HepG2 (cell line): ENCODE measurements at regions not wholly inside any gene's neighbourhood (a gene's known extent, or its start where the extent isn't known, plus 50 kb on each side); places are given as distances from the start of the nearest gene placed in this dataset.
A peak's percentile ranks its signal among the peaks of the same experiment; 100 is the strongest.

ENCODE experiments used
- FOXP4 ChIP-seq: sonication (generic); formaldehyde crosslinking; IDR thresholded peaks from 2 replicates; pipeline ENCODE4 v1.4.0; 2020; ENCODE audit warnings: missing genetic modification reagents
- HDAC1 ChIP-seq: sonication (generic); formaldehyde crosslinking; IDR thresholded peaks from 2 replicates; pipeline ENCODE4 v1.5.1; 2020; ENCODE audit warnings: mild to moderate bottlenecking, missing genetic modification reagents
- JUND ChIP-seq: sonication (generic); formaldehyde crosslinking; IDR thresholded peaks from 2 replicates; pipeline ENCODE4 v1.8.0; 2022; ENCODE audit warnings: mild to moderate bottlenecking, missing genetic modification reagents
- KLF12 ChIP-seq: sonication (generic); formaldehyde crosslinking; IDR thresholded peaks from 2 replicates; pipeline ENCODE4 v1.4.0; 2020; ENCODE audit warnings: missing genetic modification reagents, borderline replicate concordance
- MEF2D ChIP-seq: sonication (generic); formaldehyde crosslinking; IDR thresholded peaks from 2 replicates; pipeline ENCODE4 v1.5.1; 2020; ENCODE audit warnings: mild to moderate bottlenecking, missing genetic modification reagents
- MYC ChIP-seq: sonication (generic); formaldehyde crosslinking; IDR thresholded peaks from 2 replicates; pipeline ENCODE4 v1.9.0; 2021; ENCODE audit warnings: missing genetic modification reagents, borderline replicate concordance
- RBM22 ChIP-seq: fragments of 200-400 bp; formaldehyde crosslinking; optimal IDR thresholded peaks from 2 replicates; pipeline ENCODE3; 2017; ENCODE audit warnings: mild to moderate bottlenecking, low read length, moderate library complexity
- SCMH1 ChIP-seq: sonication (generic); formaldehyde crosslinking; IDR thresholded peaks from 2 replicates; pipeline ENCODE4 v1.9.0; 2021; ENCODE audit warnings: missing genetic modification reagents, mild to moderate bottlenecking, borderline replicate concordance
- ZNF318 ChIP-seq: sonication (generic); formaldehyde crosslinking; IDR thresholded peaks from 2 replicates; pipeline ENCODE4 v1.4.0; 2020; ENCODE audit warnings: mild to moderate bottlenecking, missing genetic modification reagents
- ZNF335 ChIP-seq: sonication (generic); formaldehyde crosslinking; IDR thresholded peaks from 2 replicates; pipeline ENCODE4 v1.4.0; 2020; ENCODE audit warnings: missing genetic modification reagents
- ZNF510 ChIP-seq: sonication (generic); formaldehyde crosslinking; IDR thresholded peaks from 2 replicates; pipeline ENCODE4 v1.4.0; 2020; ENCODE audit warnings: low read depth, mild to moderate bottlenecking, missing genetic modification reagents
- ZNF614 ChIP-seq: IDR thresholded peaks from 2 replicates; pipeline ENCODE4 v1.6.1; 2018; ENCODE audit warnings: missing biosample characterization, missing genetic modification reagents, inconsistent platforms, borderline replicate concordance
- ZSCAN20 ChIP-seq: sonication (generic); formaldehyde crosslinking; IDR thresholded peaks from 2 replicates; pipeline ENCODE4 v1.4.0; 2020; ENCODE audit warnings: missing genetic modification reagents, mild to moderate bottlenecking, borderline replicate concordance
- TF ChIP-seq, protein P1 (sequence below): sonication (generic); formaldehyde crosslinking; IDR thresholded peaks from 2 replicates; pipeline ENCODE4 v1.5.1; 2020; ENCODE audit warnings: missing genetic modification reagents, mild to moderate bottlenecking, borderline replicate concordance
- TF ChIP-seq, protein P2 (sequence below): sonication (generic); formaldehyde crosslinking; IDR thresholded peaks from 2 replicates; pipeline ENCODE4 v1.9.0; 2021; ENCODE audit warnings: missing genetic modification reagents, borderline replicate concordance

GRCh38 chr6:167238146-167238693 lies 52.9 kb upstream of the UNC93A start (continued):
- no peak for TF ChIP-seq ZNF318 (CRISPR knock-in tag)
- TF ChIP-seq, protein P1, sequence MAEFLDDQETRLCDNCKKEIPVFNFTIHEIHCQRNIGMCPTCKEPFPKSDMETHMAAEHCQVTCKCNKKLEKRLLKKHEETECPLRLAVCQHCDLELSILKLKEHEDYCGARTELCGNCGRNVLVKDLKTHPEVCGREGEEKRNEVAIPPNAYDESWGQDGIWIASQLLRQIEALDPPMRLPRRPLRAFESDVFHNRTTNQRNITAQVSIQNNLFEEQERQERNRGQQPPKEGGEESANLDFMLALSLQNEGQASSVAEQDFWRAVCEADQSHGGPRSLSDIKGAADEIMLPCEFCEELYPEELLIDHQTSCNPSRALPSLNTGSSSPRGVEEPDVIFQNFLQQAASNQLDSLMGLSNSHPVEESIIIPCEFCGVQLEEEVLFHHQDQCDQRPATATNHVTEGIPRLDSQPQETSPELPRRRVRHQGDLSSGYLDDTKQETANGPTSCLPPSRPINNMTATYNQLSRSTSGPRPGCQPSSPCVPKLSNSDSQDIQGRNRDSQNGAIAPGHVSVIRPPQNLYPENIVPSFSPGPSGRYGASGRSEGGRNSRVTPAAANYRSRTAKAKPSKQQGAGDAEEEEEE (CRISPR knock-in tag) = no peak
- no peak for TF ChIP-seq ZSCAN20 (CRISPR knock-in tag)
- TF ChIP-seq MEF2D (CRISPR knock-in tag) = no peak
- no peak; the same call in 1 of the 2 replicates for TF ChIP-seq HDAC1 (CRISPR knock-in tag)
- TF ChIP-seq ZNF614 (CRISPR knock-in tag) = peak; percentile 19; the same call in 1 of the 2 replicates
- TF ChIP-seq JUND (CRISPR knock-in tag) = no peak
- 0 out of 2 replicates have a peak, but pooled peaks have one; percentile 20 for TF ChIP-seq MYC (CRISPR knock-in tag)
- no peak for TF ChIP-seq ZNF335 (CRISPR knock-in tag)
- TF ChIP-seq, protein P2, sequence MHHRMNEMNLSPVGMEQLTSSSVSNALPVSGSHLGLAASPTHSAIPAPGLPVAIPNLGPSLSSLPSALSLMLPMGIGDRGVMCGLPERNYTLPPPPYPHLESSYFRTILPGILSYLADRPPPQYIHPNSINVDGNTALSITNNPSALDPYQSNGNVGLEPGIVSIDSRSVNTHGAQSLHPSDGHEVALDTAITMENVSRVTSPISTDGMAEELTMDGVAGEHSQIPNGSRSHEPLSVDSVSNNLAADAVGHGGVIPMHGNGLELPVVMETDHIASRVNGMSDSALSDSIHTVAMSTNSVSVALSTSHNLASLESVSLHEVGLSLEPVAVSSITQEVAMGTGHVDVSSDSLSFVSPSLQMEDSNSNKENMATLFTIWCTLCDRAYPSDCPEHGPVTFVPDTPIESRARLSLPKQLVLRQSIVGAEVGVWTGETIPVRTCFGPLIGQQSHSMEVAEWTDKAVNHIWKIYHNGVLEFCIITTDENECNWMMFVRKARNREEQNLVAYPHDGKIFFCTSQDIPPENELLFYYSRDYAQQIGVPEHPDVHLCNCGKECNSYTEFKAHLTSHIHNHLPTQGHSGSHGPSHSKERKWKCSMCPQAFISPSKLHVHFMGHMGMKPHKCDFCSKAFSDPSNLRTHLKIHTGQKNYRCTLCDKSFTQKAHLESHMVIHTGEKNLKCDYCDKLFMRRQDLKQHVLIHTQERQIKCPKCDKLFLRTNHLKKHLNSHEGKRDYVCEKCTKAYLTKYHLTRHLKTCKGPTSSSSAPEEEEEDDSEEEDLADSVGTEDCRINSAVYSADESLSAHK = no peak
- no peak for TF ChIP-seq ZNF510 (CRISPR knock-in tag)
- no peak for TF ChIP-seq SCMH1
- peak; percentile 61 for TF ChIP-seq FOXP4
- no peak for TF ChIP-seq KLF12 (CRISPR knock-in tag)
- no peak for TF ChIP-seq RBM22
